GM18499 (cell line): ENCODE measurements at regions not wholly inside any gene's neighbourhood (a gene's known extent, or its start where the extent isn't known, plus 50 kb on each side); places are given as distances from the start of the nearest gene placed in this dataset.
"Not testable (repeated sequence)": the region's sequence is repeated elsewhere in the genome, so short reads cannot be mapped to it uniquely, and the experiment has no call there.

ENCODE experiments used
- ATAC-seq: cut with Tn5 transposase; IDR thresholded peaks from one replicate; pipeline ENCODE4 v1.9.1; 2021; ENCODE audit warnings: moderate number of reproducible peaks; ENCODE audit not compliant: insufficient read depth, unreplicated experiment

DNA sequence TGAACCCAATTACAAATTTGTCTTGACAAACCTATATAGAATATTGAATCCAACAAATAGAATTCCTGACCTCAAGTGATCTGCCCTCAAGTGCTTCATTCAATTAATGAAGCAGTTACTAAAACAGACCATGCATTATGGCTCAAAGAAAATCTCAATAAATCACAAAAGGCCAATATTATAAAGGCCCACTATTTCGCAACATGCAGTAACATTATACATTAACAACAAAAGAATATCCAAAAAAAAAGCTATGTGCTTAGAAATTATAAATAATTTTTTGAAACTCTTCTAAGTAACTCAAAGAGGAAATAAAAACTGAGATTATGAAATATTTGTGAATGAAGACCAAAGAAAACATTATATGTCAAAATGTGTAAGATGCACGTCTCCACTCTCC is 177.7 kb downstream of the ZNF674 start:
- ATAC-seq, result no peak

- no peak for ATAC-seq
Observed at GRCh38 chrX:46366381-46367207, 178.6 kb downstream of the ZNF674 start.

- ATAC-seq, result no peak
Observed at GRCh38 chrX:46354481-46354880, 190.7 kb downstream of the ZNF674 start.

GRCh38 chrX:46341767-46342322 is 203.4 kb downstream of the ZNF674 start:
- no peak for ATAC-seq

DNA sequence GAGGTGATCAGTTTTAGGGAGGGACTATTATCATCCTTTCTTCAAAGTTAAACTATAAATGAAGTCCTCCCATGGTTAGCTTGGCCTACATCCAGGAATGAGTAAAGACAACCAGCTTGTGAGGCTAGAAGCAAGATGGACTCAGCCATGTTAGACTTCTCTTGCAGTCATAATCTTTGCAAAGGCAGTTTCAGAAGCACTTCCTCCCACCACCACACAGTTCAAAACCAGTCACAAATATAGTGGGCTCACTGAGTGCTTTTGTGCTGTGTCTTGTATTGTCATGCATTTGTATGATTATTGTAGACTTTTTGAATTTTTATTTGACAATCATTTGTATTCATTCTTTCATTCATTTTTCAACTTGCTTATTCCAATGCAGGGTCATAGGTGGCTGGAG is 204.5 kb downstream of the ZNF674 start:
- ATAC-seq, result no peak

GRCh38 chrX:46333550-46333949 is 211.7 kb downstream of the ZNF674 start:
- no peak for ATAC-seq

DNA sequence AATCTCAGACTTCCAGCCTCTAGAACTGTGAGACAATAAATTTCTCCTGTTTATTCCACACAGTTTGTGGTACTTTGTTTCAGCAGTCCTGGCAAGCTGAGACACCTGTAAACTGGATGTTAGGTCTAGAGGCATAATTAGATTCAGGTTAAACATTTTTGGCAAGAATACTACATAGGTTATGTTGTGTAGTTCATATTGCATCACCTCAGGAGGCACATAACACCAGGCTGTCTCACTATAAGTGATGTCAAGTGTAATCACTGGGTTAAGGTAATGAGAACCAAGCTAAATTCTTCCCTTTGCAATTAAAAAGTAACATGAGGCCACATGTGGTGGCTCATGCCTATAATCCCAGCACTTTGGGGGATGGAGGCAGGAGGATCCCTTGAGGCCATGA is 214.2 kb downstream of the ZNF674 start:
- no peak for ATAC-seq

DNA sequence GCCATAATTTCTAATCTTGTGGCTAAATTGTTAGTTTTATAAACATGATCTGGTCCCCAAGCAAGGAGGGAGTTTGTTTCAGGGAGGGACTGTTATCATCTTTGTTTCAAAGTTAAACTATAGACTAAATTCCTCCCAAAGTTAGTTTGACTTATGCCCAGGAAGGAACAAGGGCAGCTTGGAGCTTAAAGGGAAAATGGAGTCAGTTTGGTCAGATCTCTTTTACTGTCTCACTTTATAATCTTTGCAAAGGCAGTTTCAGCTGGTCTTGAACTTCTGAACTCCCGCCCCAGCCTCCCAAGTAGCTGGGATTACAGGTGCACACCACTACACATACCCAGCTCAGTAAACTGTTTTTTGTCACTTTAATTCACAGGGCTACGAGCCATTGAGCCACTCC is 214.7 kb downstream of the ZNF674 start:
- no peak for ATAC-seq

GRCh38 chrX:46328133-46328532 is 217.1 kb downstream of the ZNF674 start:
- ATAC-seq, result no peak

GRCh38 chrX:46327566-46328115 is 217.6 kb downstream of the ZNF674 start:
- no peak for ATAC-seq

DNA sequence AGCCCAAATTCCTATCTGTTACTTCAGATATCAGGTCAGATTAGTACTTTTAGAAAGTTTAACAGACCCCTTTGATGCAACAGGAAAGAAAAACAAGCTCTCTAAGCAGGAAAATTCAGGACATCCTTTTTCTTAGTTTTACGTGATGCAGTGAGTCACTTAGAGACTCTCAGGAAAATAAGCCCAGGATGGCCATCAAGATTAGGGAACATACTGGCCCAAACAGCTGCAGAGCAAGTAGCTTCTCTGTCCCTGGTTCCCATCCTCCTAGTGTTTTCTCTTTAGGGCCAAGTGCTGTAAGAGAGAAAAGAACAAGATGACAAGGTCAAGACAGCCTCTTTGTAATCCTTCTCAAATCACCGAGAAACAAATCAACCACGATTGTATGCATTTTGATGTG is 219.1 kb downstream of the ZNF674 start:
- no peak for ATAC-seq

GRCh38 chrX:46325312-46325877 is 219.8 kb downstream of the ZNF674 start:
- ATAC-seq, result no peak

DNA sequence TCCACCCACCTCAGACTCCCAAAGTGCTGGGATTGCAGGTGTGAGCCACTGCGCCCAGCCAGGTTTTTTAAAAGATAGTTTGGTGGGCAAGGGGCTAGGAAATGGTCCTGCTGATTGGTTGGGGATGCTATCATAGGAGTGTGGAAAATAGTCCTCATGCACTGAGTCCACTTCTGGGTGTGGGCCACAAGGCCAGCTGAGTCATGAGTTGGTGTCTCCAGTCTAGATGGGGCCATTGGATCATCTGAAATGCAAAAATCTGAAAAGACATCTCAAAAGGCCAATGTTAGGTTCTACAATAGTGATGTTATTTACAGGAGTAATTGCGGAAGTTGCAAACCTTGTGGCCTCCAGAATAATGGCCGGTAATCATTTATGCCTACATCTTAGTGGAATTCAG is 221.1 kb downstream of the ZNF674 start:
- no peak for ATAC-seq

- ATAC-seq, result not testable (repeated sequence)
Observed at GRCh38 chrX:46322929-46323328, 222.3 kb downstream of the ZNF674 start.

GRCh38 chrX:46321676-46322075 is 223.5 kb downstream of the ZNF674 start:
- ATAC-seq, result no peak

DNA sequence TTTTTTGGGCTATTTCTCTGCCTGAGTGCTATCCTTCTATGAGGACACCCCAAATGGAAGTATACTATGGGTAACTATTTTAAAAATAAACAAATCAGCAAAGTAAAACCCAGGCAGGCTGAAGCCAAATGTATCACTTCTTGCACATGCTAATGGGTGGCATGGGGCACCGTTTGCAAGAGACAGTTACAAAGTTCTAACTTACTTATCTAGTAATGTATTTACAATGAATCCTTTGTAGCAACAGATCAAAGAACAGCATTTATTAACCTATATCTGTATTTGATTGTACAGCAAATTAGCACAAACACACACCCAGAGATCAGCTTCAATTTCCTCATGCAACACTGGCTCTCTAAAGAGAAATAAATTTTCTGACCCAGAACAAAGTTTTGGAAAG is 225.5 kb downstream of the ZNF674 start:
- ATAC-seq, result no peak

DNA sequence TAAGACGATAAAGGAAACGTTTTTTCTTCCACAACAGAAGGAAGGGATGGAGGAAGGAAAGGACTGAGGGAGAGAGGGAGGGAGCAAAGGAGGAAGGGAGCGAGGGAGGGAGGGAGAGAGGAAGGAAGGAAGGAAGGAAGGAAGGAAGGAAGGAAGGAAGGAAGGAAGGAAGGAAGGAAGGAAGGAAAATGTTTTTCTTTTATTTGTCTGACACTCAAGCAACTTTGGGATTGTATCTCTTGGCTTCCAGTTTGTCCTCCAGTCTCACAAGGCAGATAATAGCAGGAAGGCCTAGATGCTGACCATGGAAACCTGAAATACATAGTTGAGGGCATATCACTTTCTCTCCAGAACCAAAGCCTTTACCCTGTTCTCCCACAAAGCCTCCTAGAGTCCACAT is 226.7 kb downstream of the ZNF674 start:
- no peak for ATAC-seq

GRCh38 chrX:46317163-46317562 is 228.1 kb downstream of the ZNF674 start:
- no peak for ATAC-seq

DNA sequence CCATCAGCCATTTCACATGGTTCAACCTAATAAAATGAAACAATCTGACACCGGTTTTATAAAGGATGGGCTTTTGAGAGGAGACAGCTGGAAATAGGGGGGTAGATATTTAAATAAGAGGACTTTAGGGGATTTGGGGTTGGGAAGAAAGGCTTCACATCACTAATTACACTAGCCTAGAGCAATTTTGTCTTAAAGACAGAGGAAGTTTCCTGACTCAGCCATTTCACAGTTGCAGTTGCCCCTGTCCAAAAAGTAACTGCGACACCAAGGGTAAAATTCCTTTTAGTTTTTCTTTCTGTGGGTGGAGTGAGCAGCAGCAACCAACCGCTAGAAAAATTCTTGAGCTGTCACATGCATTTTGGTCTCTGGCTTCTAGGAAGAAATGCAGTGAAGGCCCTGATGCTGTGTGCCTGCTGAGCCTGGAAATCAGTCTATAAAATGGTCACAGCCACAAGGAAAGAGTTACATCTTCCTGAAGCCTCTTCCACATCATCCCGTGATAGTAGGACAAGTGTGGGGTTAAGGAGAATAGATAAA is 233.6 kb downstream of the ZNF674 start:
- ATAC-seq, result no peak

DNA sequence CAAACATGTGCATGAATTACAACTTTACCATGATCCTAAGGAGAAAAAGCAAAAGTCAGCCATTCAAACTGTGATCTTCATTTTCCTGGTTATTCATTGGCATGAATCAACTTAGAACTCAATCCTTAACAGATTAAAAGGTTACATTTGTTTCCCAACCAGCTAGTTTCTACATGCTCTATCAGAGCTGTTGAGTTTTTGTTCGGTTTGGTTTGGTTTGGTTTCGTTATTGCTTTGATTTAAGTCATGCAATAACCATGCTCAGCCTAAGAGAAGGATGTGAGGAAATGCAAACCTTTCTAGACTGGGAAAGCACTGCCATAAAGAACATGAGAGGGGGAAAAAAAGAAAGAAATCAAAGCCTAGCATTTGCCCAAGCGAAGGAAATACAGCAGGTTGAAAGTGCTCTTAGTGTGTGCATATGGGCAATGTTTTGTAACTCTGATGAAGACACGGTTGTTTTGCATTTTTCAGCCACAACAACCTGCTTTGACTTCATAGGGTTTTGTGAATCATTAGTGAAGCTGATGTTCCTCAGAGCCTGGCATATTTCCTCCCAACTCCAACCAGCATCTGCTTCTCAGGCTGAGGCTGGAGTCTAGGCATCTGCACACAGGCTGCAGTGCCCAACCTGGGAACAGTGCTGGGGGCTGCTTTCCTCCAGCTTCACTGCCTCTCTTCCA is 234.3 kb downstream of the ZNF674 start:
- ATAC-seq, result no peak

- no peak for ATAC-seq
Observed at GRCh38 chrX:46308110-46308509, 237.1 kb downstream of the ZNF674 start.
